Skin epidermis (tissue), 12 donors: ENCODE measurements at regions not wholly inside any gene's neighbourhood (a gene's known extent, or its start where the extent isn't known, plus 50 kb on each side); places are given as distances from the start of the nearest gene placed in this dataset.
"Not testable (repeated sequence)": the region's sequence is repeated elsewhere in the genome, so short reads cannot be mapped to it uniquely, and the experiment has no call there.

ENCODE experiments used
- H3K27ac ChIP-seq, 21 experiments: fragments of 200-600 bp; sonication (generic) in 11 of 21; one replicate each; pipeline ENCODE4 v1.5.0; 2020; ENCODE audit warnings: mild to moderate bottlenecking in 3 of 21, inconsistent platforms in 2 of 21, moderate library complexity in 2 of 21
- H3K4me3 ChIP-seq, 7 experiments: fragments of 200-600 bp; sonication (generic) in 2 of 7; one replicate each; pipeline ENCODE4 v1.5.0; 2020; ENCODE audit warnings: inconsistent platforms in 2 of 7, mild to moderate bottlenecking in 2 of 7, moderate library complexity in 1 of 7

DNA sequence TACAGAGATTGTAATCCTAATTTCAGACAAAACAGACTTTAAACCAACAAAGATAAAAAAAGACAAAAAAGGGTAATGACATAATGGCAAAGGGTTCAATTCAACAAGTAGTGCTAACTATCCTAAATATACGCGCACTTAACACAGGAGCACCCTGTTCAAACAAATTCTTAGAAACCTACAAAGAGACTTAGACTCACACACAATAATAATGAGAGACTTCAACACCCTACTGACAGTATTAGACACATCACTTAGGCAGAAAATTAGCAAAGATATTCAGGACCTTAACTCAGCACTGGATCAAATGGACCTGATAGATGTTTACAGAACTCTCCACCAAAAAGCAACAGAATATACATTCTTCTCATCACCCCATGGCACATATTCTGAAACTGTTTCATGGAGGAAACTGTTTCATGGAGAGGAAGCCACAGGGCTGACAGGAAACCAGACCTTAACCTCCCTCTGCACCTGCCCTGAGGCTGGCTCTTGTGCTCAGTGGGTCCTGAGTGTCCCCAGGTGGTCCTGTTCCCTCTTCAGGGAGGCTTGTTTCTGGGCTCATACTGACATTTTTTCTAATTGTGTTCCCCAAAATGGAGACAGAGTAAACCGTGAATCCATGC is 54.7 kb downstream of the OR4M2 start:
- not testable (repeated sequence) for H3K27ac ChIP-seq

DNA sequence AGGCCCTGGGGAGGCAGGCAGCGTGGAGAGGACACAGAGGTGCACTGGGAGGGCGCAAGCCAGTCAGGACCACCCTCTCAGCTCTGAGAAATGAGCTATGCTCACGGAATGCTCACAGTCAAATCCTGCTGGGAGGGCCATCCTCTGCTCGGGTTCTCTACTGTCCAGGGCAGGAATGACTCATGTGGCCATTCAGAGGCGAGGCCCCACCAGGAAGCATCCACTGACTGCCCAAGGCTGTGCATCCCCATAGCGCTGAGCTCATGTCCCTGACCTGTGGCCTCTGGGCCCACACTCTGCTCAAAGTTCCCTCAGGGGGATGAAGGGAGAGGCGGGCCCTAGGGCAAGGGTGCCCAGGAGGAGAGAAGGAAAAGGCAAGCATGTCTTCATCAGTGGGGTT is 57.2 kb downstream of the OR4M2 start:
- H3K4me3 ChIP-seq, H3K27ac ChIP-seq: not testable (repeated sequence)

More for the DNA sequence above, 54.7 kb downstream of the OR4M2 start:
- not testable (repeated sequence) for H3K4me3 ChIP-seq

DNA sequence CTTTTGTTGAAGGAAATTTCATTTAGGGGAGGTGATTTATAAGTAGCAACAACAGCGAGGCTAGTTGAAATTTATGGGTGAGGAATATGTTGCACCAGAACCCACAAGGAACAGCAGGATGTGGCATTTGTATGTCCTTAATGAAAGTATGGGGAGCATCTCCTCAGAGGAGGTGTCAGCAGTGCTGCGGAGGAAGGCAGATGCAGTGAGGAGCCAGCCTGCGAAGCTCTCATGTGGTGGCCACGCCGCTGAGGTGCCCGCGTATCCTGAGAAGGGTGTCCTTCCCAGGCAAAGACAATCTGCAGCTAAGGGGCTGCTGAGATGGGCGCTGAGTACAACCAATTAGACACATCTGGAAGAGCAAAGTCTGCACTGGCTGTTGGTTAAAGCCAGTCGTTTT is 60.8 kb downstream of the OR4M2 start:
- not testable (repeated sequence) for H3K27ac ChIP-seq, H3K4me3 ChIP-seq

DNA sequence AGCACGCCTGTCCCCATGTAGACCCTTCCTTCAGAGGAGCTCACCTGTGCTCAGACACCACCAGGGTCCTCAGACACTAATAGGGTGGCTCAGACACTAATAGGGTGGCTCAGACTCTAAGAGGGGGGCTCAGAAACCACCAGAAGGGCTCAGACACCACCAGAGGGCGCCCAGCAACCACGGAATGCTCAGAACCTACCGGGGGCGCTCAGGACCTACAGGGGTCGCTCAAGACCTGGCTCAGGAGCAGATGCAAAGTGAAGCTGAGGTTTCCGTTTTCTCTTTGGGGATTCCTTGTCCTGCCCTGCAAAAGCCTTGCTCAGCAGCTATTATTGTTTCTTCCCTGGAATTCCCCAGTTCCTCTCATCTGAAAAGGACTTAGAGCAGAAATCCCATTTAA is 67.8 kb downstream of the OR4M2 start:
- not testable (repeated sequence) for H3K27ac ChIP-seq

DNA sequence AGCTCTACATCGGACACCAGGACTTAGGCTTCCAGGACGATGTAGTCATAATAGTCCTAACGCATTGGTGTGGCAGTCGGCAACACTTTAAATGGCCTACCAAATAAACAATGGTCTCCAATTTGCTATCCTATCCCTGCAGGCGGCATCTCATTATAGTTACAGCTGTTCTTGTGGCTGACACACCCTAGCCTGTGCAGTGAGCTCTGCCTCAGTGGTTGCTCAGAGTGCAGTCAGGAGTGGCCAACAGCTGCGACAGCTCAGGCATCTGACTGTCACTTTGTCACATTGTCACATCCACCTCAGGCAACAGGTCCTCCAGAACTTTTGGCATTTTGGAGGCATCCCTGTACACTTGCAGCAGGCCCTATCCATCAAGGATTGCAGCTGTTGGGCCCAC is 77.9 kb downstream of the OR4M2 start:
- not testable (repeated sequence) for H3K4me3 ChIP-seq, H3K27ac ChIP-seq

More for the DNA sequence above, 67.8 kb downstream of the OR4M2 start:
- H3K4me3 ChIP-seq: not testable (repeated sequence)

DNA sequence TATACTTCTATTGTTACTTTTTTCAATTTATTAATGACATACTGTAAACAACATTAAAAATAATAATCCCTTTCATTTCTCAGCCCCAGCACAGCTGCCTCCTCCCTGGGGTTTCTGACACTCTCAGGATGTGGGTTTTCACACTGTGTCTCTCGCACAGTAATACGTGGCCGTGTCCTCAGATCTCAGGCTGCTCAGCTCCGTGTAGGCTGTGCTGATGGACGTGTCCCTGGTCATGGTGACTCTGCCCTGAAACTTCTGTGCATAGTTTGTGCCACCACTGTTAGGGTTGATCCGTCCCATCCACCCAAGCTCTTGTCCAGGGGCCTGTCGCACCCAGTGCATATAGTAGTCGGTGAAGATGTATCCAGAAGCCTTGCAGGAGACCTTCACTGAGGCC is 80.0 kb downstream of the OR4M2 start:
- not testable (repeated sequence) for H3K4me3 ChIP-seq, H3K27ac ChIP-seq

DNA sequence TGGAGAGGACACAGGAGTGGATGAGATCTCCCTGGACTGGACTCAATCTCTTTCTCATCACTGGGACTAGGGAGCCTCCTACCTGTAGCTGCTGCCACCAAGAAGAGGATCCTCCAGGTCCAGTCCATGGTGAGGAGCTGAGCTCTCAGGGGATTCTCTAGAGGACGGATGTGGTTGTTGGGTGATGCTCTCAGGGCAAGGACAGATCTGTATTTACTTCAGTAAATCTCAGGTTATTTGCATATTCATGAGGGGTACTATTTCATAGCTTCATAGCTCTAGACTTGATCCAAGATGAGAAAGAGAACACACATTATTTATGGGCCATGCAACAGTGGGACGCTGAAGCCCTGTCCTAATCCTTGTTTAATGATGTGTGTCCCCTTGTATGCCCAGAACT is 80.4 kb downstream of the OR4M2 start:
- not testable (repeated sequence) for H3K4me3 ChIP-seq, H3K27ac ChIP-seq

DNA sequence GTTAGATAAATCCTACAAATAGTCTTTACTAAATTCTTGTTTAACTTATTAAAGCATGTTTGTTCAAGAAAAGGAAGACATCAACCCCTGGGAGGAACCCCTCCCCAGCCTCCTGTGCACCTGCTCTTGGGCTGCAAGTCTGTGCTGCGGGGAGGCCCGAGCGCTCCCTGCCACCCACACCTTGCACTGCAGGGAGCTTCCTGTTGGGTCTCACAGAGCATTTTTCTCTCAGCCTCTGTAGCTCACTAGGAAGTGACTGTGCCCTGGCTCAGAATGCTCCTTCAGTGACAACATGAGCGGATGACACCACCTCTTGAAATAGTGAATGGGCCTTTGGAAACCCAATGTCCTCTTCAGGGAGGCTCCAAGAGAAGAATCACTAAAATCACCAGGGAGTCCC is 81.1 kb downstream of the OR4M2 start:
- not testable (repeated sequence) for H3K27ac ChIP-seq, H3K4me3 ChIP-seq

DNA sequence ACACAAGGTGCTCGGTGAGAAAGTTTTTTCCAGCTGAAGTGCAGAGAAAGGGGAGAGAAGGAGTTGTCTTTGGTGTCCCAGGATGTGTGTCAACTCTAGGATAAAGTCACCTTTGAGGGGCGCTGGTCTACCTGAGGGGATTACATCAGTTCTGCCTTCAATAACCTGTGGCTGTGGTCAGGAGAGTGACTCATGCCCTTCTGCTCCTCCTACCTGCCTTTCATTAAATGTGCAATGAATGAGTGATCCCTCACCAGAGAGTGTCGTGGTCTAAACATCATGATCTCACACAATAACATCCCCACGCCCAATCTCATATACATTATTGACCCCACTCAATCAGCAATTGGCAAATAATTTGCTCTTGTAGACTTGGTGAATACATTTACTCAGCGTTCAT is 83.4 kb downstream of the OR4M2 start:
- not testable (repeated sequence) for H3K4me3 ChIP-seq, H3K27ac ChIP-seq

DNA sequence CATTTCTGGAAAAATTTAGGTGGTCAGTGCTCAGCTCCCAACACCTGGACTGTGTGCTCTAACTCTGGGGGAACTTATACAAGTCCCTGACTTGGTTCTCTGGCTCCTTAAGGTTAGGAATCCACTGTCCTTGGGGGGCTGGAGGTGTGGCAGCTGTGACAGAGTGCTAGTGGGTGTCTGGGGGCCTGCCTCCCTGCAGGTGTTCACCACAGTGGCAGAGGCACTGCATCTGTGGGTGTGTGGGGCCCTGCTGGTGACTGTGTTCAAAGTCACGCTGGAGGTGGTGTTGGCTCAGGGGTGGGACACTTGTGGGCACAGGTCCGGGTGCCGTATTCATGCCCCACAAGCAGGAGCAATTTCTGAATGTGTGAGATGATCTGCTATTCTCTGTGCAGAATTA is 87.2 kb downstream of the OR4M2 start:
- not testable (repeated sequence) for H3K4me3 ChIP-seq, H3K27ac ChIP-seq

DNA sequence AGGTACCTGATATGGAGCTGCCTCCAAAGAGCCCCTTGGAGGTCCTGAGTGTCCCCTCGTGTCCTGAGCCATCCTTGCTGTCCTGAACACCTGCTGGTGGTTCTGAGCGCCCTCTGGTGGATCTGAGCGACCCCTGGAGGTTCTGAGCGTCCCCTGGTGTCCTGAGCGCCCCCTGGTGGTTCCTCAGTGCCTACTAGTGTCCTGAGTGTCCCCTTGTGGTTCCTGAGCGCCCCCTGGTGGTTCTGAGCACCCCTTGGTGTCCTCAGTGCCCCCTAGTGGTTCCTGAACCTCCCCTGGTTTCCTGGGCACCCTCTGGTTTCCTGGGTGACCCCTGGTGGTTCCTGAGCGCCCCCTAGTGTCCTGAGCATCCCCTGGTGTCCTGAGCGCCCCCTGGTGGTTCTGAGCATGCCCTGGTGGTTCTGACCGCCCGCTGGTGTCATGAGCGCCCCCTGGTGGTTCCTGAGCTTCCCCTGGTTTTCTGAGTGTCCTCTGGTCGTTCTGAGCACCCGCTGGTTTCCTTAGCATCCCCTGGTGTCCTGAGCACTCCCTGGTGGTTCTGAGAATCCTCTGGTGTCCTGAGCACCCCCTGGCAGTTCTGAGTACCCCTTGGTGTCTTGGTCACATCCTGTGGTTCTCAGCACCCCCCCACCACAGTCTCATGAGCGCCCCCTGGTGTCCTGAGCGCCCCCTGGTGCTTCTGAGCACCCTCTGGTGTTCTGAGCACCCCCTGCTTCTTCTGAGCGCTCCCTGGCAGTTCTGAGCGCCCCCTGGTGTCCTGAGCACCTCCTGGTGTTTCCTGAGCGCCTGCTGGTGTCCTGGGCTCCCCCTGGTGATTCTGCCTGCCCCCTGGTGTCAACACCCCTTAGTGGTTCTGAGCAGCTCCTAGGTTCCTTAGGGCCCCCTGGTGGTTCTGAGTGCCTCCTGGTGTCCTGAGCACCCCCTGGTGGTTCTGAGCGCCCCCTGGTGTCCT is 93.0 kb downstream of the OR4M2 start:
- not testable (repeated sequence) for H3K27ac ChIP-seq, H3K4me3 ChIP-seq

DNA sequence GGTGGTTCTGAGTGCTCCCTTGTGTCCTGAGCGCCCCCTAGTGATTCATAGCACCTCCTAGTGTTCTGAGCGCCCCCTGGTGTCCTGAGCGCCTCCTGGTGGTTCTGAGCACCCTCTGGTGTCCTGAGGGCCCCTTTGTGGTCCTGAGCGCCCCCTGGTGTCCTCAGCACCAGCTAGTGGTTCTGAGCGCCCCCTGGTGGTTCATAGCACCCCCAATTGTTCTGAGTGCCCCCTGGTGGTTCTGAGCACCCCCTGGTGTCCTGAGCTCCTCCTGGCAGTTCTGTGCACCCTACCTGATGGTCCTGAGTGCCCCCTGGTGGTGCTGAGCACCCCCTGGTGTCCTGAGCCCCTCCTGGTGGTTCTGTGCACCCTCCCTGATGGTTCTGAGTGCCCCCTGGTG is 93.8 kb downstream of the OR4M2 start:
- not testable (repeated sequence) for H3K27ac ChIP-seq, H3K4me3 ChIP-seq

DNA sequence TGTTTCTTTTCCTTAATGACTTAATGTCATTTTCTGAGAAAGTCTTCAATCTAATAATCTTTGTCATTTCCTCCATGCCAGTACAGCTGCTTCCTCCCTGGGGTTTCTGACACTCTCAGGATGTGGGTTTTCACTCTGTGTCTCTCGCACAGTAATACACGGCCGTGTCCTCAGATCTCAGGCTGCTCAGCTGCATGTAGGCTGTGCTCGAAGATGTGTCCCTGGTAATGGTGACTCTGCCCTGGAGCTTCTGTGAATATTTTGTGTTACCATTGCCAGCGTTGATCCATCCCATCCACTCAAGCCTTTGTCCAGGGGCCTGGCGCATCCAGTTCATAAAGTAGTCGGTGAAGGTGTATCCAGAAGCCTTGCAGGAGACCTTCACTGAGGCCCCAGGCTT is 97.6 kb downstream of the OR4M2 start:
- not testable (repeated sequence) for H3K27ac ChIP-seq, H3K4me3 ChIP-seq

DNA sequence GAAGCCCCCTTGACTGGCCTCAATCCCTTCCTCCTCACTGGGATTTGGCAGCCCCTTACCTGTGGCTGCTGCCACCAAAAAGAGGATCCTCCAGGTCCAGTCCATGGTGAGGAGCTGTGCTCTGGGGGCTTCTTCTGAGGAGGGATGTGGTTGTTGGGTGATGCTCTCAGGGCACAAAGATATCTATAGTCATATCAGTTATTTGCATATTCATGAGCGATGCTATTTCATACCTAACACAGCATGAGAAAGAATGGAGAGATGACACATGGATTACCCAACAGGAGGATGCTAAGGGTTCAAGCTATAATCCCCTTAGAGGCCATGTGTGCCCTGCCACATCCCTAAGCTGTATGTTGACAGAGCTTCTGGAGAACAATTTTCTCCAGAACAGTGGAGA is 98.1 kb downstream of the OR4M2 start:
- not testable (repeated sequence) for H3K27ac ChIP-seq, H3K4me3 ChIP-seq

DNA sequence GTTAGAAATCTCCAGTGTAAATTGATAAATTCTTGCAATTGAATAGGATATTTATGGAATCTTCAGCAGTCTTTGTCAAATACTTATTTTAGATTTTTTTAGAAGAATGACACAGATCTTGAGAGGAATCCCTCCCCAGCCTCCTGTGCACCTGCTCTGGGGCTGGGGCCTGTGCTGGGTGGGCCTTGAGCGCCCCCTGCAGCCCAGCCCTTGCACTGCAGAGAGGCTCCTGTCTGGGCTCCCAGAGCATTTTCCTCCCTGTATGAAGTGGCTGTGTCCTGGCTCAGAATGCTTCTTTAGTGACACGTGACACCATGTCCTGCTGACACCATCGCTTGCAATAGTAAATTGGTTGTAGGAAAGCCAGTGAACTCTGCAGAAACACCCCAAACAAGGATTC is 98.7 kb downstream of the OR4M2 start:
- not testable (repeated sequence) for H3K4me3 ChIP-seq

DNA sequence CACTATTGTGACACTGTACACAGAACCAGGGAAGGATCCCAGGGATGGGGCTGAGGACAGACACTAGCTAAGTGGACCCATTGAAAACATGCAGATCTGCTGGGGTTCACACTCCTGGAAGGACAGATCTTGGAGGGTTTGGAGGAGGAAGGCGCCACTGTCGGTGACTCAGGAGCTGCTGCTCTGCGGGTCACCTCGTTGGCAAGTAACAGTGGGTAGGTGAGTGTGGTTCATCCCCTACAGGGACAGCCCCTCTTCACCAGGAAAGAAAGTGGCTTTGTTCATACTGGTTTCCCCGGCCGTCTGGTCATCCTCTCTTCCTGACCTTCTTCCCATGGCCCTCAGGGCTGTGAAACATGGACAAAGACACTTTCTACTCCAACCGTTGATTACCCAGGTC is 100.3 kb downstream of the OR4M2 start:
- not testable (repeated sequence) for H3K4me3 ChIP-seq, H3K27ac ChIP-seq

More for the DNA sequence above, 98.7 kb downstream of the OR4M2 start:
- not testable (repeated sequence) for H3K27ac ChIP-seq

DNA sequence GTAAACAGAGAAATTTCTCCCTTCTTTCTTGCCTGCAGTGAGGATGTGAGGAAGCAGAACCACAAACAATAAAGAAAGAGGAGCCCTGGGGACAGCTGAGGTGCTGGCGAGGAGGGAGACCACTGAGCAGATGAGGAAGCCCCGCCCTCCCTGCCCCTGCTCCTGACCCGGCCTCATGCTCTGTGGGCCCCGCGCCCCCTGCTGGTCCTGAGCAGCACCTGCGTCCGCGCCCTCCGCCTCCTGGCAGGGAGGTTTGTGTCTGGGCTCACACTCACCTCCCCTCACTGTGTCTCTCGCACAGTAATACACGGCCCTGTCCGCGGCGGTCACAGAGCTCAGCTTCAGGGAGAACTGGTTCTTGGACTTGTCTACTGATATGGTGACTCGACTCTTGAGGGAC is 104.4 kb downstream of the OR4M2 start:
- not testable (repeated sequence) for H3K4me3 ChIP-seq, H3K27ac ChIP-seq

DNA sequence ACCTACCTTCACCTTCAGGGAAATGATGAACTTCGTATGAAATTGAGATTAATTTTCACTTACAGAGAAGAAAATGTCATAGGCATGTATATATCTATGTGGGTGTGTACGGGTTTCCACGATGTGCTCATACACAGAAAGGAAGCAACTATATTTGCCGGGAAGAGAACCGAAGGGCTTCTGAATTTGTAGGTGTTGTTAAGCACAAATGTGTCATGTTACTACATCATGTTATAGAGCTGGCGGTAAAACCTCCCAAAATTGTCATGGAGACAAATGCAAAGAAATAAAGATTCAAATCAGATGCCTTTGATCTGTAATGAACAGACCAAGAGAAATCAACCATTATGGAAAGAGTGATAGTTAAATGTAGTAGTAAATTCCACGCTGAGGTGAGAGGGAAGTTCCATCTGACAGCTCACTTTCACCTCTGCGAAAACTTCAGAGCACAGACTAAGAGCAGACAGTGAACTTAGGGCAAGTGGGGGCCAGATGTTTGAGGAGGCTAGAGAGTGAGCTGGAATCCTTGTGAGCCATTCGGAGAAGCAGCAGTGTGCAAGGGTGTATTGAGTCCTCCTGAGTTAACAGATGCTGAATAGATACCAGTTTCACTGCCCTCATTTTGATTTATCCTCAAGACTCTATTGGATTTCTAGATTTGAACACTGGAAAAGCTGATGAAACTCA is 106.7 kb downstream of the OR4M2 start:
- not testable (repeated sequence) for H3K27ac ChIP-seq, H3K4me3 ChIP-seq

DNA sequence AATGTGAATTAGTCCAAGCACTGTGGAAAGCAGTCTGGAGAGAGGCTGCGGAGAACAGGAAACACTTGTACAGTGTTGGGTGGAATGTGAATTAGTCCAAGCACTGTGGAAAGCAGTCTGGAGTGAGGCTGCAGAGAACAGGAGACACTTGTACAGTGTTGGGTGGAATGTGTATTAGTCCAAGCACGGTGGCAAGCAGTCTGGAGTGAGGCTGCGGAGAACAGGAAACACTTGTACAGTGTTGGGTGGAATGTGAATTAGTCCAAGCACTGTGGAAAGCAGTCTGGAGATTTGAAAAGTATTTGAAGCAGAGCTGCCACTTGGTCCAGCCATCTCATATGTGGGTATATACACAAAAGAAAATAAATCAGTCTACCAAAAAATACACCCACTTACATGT is 111.5 kb downstream of the OR4M2 start:
- not testable (repeated sequence) for H3K4me3 ChIP-seq, H3K27ac ChIP-seq

DNA sequence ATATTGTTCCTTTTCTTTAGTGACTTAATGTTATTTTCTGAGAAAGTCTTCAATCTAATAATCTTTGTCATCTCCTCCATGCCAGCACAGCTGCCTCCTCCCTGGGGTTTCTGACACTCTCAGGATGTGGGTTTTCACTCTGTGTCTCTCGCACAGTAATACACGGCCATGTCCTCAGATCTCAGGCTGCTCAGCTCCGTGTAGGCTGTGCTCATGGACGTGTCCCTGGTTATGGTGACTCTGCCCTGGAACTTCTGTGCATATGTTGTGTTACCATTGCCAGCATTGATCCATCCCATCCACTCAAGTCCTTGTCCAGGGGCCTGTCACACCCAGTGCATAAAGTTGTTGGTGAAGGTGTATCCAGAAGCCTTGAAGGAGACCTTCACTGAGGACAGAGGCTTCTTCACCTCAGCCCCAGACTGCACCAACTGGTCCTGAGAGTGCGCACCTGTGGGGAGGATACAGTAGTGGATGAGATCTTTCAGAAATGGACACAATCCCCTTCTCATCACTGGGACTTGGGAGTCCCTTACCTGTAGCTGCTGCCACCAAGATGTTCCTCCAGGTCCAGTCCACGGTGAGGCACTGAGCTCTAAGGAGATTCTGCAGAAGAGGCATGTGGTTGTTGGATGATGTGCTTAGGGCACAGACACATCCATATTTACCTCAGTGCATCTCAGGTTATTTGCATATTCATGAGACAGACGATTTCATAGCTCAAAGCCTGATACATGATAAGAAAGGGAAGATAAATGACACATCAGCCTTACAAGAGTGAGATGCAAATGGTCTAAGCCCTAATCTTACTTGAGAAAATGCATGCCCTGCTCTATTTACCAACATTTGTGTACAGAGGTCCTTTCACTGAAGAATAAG is 114.7 kb downstream of the OR4M2 start:
- not testable (repeated sequence) for H3K4me3 ChIP-seq, H3K27ac ChIP-seq
